Sigmoid colon (tissue), 6 donors: ENCODE measurements at regions not wholly inside any gene's neighbourhood (a gene's known extent, or its start where the extent isn't known, plus 50 kb on each side); places are given as distances from the start of the nearest gene placed in this dataset.
A peak's percentile ranks its signal among the peaks of the same experiment; 100 is the strongest.

ENCODE experiments used
- DNase-seq: peaks from one replicate; pipeline ENCODE4 v3.0.0-alpha.2; 2019
- H3K27ac ChIP-seq, 4 donors: fragments of 200-600 bp; sonication (generic); one replicate each; pipeline ENCODE4 v1.5.1; 2016 to 2019; ENCODE audit warnings: mild to moderate bottlenecking in 1 of 4
- H3K27me3 ChIP-seq, 3 donors: fragments of 200-600 bp; sonication (generic); one replicate each; pipeline ENCODE4 v1.5.1; 2019; ENCODE audit warnings: mild to moderate bottlenecking in 1 of 3
- H3K36me3 ChIP-seq, 4 donors: fragments of 200-600 bp; sonication (generic); one replicate each; pipeline ENCODE4 v1.5.1; 2016 to 2019
- H3K4me1 ChIP-seq, 4 donors: fragments of 200-600 bp; sonication (generic); one replicate each; pipeline ENCODE4 v1.5.1; 2017 to 2019
- H3K4me3 ChIP-seq, 4 donors: fragments of 200-600 bp; sonication (generic); one replicate each; pipeline ENCODE4 v1.5.1; 2017 to 2019; ENCODE audit warnings: mild to moderate bottlenecking in 2 of 4, moderate library complexity in 1 of 4
- H3K9me3 ChIP-seq, 4 donors: fragments of 200-600 bp in 3 of 4; sonication (generic) in 3 of 4; one replicate each; pipeline versions ENCODE4 v1.5.1 to v1.6.1; 2013 to 2019
- EP300 ChIP-seq, 4 donors: sonication (generic); formaldehyde crosslinking; IDR thresholded peaks; one replicate each; pipeline ENCODE4 v1.6.1; 2017; ENCODE audit warnings: antibody characterized with exemption in 4 of 4
- POLR2A ChIP-seq, 2 donors: fragments of 450-650 bp; IDR thresholded peaks; one replicate each; pipeline ENCODE4 v1.6.1; 2016; ENCODE audit warnings: antibody characterized with exemption in 2 of 2, mild to moderate bottlenecking in 2 of 2, moderate library complexity in 2 of 2
- POLR2AphosphoS5 ChIP-seq, 4 donors: sonication (generic); formaldehyde crosslinking; IDR thresholded peaks; one replicate each; pipeline ENCODE4 v1.6.1; 2017; ENCODE audit warnings: antibody characterized with exemption in 4 of 4
- WGBS, 2 donors: extraction: QIAGEN DNeasy Blood & Tissue Kit; methylation state at CpG; one replicate each; pipeline ENCODE4 v1.1.7; 2013; 5-methylcytosine and 5-hydroxymethylcytosine counted together
- intact Hi-C: fragments of 100-400 bp; cut with DNase I; formaldehyde crosslinking; loops from one replicate; pipeline ENCODE4 v1.15.1; 2023
- TF ChIP-seq, protein P1 (sequence below), 4 experiments: fragments of 450-650 bp in 3 of 4; fragments of 200-600 bp in 1 of 4; IDR thresholded peaks; one replicate each; pipeline ENCODE4 v1.5.1; 2016 to 2019; ENCODE audit warnings: antibody characterized with exemption in 4 of 4, mild to moderate bottlenecking in 3 of 4, moderate library complexity in 2 of 4
- donor health status: healthy with polysubstance abuse.
- donor health status: healthy.

DNA sequence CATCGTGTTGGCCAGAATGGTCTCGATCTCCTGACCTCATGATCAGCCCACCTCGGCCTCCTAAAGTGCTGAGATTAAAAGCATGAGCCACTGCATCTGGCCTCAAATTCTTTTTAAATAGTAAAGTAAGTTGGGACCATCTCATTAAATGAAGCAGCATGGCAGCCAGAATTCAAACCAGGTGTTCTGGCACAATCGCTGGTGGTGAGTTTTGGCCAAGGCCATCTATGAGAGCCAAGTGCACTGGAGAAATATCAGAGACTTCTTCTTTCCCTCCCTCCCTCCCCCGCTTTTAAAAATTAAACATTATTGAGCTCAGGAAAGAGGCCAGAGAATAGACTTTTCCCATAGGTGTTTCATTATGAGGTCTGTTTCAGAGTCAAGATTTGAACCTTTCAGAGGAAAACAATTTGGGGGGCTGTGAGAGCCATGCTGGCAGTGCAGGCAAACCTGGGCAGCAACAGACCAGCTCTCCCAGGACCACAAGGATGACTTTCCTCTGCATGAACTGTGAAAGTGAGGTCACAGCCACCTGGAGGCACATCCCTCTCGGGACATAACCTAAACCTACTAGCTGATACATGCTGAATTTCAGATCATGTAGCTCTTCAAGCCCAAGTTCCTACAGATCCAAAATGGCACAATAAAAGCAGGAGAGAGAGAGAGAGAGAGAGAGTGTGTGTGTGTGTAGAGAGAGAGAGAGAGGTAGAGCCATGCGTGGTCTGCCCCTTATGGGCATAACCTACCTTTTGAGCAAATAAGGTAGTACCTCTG, 94.6 kb upstream of the DMRT1 start:
- intact Hi-C loops = no loop called here
- Histone ChIP-seq H3K27me3 (no peaks in the 10 kb centered on the region), H3K4me1 (peaks cover 0 to 62% (median 44%) of the 10 kb centered on the region in 4 donors), H3K36me3 (peaks cover 18 to 33% (median 21%) of the 10 kb centered on the region in 4 donors), H3K4me3 (no peak overlapping the region), H3K9me3 (no peaks in the 10 kb centered on the region), H3K27ac (peak overlapping the region in 3 of 4 donors; percentile 88 to 96 (median 93))
- no peak for DNase-seq
- WGBS, 2 donors = 90 to 94% methylated on average over 7 of the region's 7 CpGs
- TF ChIP-seq EP300 (IDR thresholded peaks at IDR 0.05) (no peak), POLR2A (IDR thresholded peaks at IDR 0.05) (no peak), POLR2AphosphoS5 (IDR thresholded peaks at IDR 0.05) (no peak)
- TF ChIP-seq, protein P1, sequence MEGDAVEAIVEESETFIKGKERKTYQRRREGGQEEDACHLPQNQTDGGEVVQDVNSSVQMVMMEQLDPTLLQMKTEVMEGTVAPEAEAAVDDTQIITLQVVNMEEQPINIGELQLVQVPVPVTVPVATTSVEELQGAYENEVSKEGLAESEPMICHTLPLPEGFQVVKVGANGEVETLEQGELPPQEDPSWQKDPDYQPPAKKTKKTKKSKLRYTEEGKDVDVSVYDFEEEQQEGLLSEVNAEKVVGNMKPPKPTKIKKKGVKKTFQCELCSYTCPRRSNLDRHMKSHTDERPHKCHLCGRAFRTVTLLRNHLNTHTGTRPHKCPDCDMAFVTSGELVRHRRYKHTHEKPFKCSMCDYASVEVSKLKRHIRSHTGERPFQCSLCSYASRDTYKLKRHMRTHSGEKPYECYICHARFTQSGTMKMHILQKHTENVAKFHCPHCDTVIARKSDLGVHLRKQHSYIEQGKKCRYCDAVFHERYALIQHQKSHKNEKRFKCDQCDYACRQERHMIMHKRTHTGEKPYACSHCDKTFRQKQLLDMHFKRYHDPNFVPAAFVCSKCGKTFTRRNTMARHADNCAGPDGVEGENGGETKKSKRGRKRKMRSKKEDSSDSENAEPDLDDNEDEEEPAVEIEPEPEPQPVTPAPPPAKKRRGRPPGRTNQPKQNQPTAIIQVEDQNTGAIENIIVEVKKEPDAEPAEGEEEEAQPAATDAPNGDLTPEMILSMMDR (IDR thresholded peaks at IDR 0.05) = no peak

DNA sequence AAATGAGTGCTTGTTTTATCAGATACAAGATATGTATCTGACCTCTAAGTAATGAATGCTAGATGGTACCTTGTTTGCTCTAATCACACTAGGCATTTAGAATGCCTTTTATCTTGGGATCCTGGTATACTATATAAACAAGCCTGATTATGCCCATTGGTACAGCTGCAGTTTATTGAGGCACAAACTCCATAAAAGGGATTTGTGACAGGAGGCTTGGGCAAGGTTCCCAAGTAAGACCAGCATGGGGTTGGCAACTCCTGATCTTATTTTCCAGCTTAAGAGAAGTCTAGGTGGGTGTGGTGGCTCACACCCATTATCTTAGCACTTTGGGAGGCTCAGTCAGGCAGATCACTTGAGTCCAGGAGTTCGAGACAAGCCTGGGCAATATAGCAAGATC, 93.9 kb upstream of the DMRT1 start:
- no peaks in the 10 kb centered on the region for H3K27me3 ChIP-seq
- TF ChIP-seq EP300 (IDR thresholded peaks at IDR 0.05) = no peak
- TF ChIP-seq, protein P1 (IDR thresholded peaks at IDR 0.05) = no peak
- TF ChIP-seq POLR2A (IDR thresholded peaks at IDR 0.05) = no peak
- TF ChIP-seq POLR2AphosphoS5 (IDR thresholded peaks at IDR 0.05) = no peak
- H3K4me1 ChIP-seq = peaks cover 0 to 64% (median 47%) of the 10 kb centered on the region in 4 donors
- intact Hi-C loops = no loop called here
- peaks cover 11 to 26% (median 13%) of the 10 kb centered on the region in 4 donors for H3K36me3 ChIP-seq
- DNase-seq = no peak
- no peak overlapping the region for H3K4me3 ChIP-seq
- 34 to 85% methylated on average over 1 of the region's 1 CpG for WGBS, 2 donors
- H3K27ac ChIP-seq = peak overlapping the region in 3 of 4 donors; percentile 88 to 96 (median 93)
- no peaks in the 10 kb centered on the region for H3K9me3 ChIP-seq

DNA sequence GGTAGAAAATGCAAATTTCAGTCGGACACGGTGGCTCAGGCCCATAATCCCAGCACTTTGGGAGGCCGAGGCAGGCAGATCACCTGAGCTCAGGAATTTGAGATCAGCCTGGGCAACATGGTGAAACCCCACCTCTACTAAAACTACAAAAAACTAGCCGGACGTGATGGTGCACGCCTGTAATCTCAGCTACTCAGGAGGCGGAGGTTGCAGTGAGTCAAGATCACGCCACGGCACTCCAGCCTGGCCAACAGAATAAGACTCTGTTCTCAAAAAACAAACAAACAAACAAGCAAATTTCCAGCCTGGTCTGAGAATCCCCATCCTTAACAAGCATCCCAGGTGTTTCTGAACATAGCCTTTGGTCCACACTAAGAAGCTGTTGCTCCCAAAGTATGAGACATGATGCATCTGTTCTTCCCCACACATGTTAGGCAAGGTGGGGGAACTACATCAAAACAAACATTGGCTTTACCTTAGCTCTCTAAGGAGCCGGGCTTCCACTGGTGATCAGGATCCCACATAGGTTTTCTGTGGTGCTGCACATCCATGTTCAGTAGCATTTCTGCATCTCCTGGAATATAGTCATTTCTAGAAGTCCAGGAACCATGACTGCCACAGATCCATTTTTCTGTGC, 92.5 kb upstream of the DMRT1 start:
- Histone ChIP-seq H3K36me3 (peaks cover 0 to 11% (median 3%) of the 10 kb centered on the region in 4 donors), H3K27me3 (no peaks in the 10 kb centered on the region), H3K9me3 (no peaks in the 10 kb centered on the region), H3K4me3 (no peak overlapping the region), H3K4me1 (peaks cover 0 to 58% (median 46%) of the 10 kb centered on the region in 4 donors), H3K27ac (peak overlapping the region in 3 of 4 donors; percentile 86 to 96 (median 93))
- no peak for TF ChIP-seq POLR2A (IDR thresholded peaks at IDR 0.05)
- TF ChIP-seq, protein P1 (IDR thresholded peaks at IDR 0.05) = no peak
- no peak for TF ChIP-seq POLR2AphosphoS5 (IDR thresholded peaks at IDR 0.05)
- no peak for TF ChIP-seq EP300 (IDR thresholded peaks at IDR 0.05)
- DNase-seq = peak; percentile 29
- WGBS, 2 donors = 93% methylated on average over 10 of the region's 10 CpGs
- intact Hi-C loops = no loop called here

DNA sequence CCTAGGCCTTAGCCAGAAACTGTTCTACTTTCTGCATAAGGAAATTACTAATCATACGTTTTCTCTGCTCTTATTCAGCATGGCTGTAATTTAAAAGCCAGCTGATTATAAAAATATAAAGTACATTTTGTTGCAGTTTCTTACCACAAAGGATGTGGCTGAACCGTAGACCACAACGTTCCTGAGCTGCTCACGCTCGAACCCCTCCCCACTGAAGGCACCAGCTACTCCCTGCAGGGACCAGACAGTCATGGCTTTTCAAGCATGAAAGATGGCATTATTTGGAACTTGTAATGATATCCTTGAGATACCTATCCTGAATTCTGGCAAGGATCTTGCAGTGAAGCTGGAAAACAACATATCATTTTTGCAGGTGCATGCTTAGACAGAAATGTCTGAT, 91.8 kb upstream of the DMRT1 start:
- H3K4me1 ChIP-seq = peaks cover 0 to 51% (median 39%) of the 10 kb centered on the region in 4 donors
- peak; percentile 44 for DNase-seq
- H3K27ac ChIP-seq = peak overlapping the region in 3 of 4 donors; percentile 86 to 96 (median 93)
- intact Hi-C loops = no loop called here
- TF ChIP-seq, protein P1 (IDR thresholded peaks at IDR 0.05) = no peak
- no peak for TF ChIP-seq POLR2AphosphoS5 (IDR thresholded peaks at IDR 0.05)
- TF ChIP-seq POLR2A (IDR thresholded peaks at IDR 0.05) = no peak
- no peak for TF ChIP-seq EP300 (IDR thresholded peaks at IDR 0.05)
- H3K9me3 ChIP-seq = no peaks in the 10 kb centered on the region
- WGBS, 2 donors = 37 to 86% methylated on average over 5 of the region's 5 CpGs
- H3K27me3 ChIP-seq = no peaks in the 10 kb centered on the region
- no peak overlapping the region for H3K4me3 ChIP-seq
- H3K36me3 ChIP-seq = peaks cover 0 to 5% (median 2%) of the 10 kb centered on the region in 4 donors
